Testis (tissue), 2 donors: ENCODE measurements at regions not wholly inside any gene's neighbourhood (a gene's known extent, or its start where the extent isn't known, plus 50 kb on each side); places are given as distances from the start of the nearest gene placed in this dataset.
A peak's percentile ranks its signal among the peaks of the same experiment; 100 is the strongest.

Experiments used
- DNase-seq: peaks from one replicate; pipeline ENCODE4 v3.0.0-alpha.2; 2019
- H3K27ac ChIP-seq, 2 donors: fragments of 200-600 bp; sonication (generic); one replicate each; pipeline ENCODE4 v1.5.1; 2019
- H3K27me3 ChIP-seq: fragments of 200-600 bp; sonication (generic); one replicate; pipeline ENCODE4 v1.5.1; 2019
- H3K36me3 ChIP-seq: fragments of 200-600 bp; sonication (generic); one replicate; pipeline ENCODE4 v1.5.1; 2017; ENCODE audit warnings: low read depth; ENCODE audit errors: missing control alignments
- H3K4me1 ChIP-seq: fragments of 200-600 bp; sonication (generic); one replicate; pipeline ENCODE4 v1.5.1; 2019
- H3K4me3 ChIP-seq, 2 donors: fragments of 200-600 bp; sonication (generic); one replicate each; pipeline ENCODE4 v1.5.1; 2017 to 2019
- H3K9me3 ChIP-seq: fragments of 200-600 bp; sonication (generic); one replicate; pipeline ENCODE4 v1.5.1; 2017
- CTCF ChIP-seq, 3 experiments: fragments of 450-650 bp in 2 of 3; fragments of 200-600 bp in 1 of 3; sonication (generic) in 1 of 3; IDR thresholded peaks; one replicate each; pipeline ENCODE4 v1.5.1; 2016 to 2019; ENCODE audit warnings: antibody characterized with exemption in 3 of 3, mild to moderate bottlenecking in 2 of 3, moderate library complexity in 1 of 3
- POLR2A ChIP-seq: fragments of 450-650 bp; IDR thresholded peaks from one replicate; pipeline ENCODE4 v1.6.1; 2017; ENCODE audit warnings: antibody characterized with exemption, mild to moderate bottlenecking, moderate library complexity
- WGBS, 2 donors: methylation state at CpG; one replicate each; pipeline ENCODE4 v1.1.5; 2018; 5-methylcytosine and 5-hydroxymethylcytosine counted together
- intact Hi-C: fragments of 100-400 bp; cut with DNase I; formaldehyde crosslinking; loops from one replicate; pipeline ENCODE4 v1.15.1; 2023; ENCODE audit warnings: low total_unique reads

DNA sequence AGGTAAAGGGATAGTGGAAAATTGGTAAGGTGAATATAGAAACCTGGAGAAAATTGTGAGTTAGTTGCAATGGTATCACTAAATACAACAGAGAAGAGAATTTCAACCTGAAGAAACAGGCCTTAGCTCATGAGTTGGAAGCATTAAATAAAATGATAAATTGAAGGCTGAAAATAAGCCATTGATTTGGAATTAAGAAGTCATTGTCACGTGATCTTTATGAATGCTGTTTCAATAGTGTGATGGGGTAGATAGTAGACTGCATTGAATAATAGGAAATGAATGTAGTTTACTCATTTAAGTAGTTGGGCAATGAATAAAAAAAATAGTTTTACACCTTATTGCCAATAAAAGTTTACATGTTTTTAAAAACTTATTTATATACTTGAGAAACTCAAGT lies 88.5 kb upstream of the ADGRB3 start:
- WGBS, 2 donors: 88 to 92% methylated on average over 1 of the region's 1 CpG
- Histone ChIP-seq H3K9me3 (no peaks in the 10 kb centered on the region), H3K27ac (no peak overlapping the region), H3K4me3 (no peak overlapping the region), H3K27me3 (no peaks in the 10 kb centered on the region), H3K4me1 (no peaks in the 10 kb centered on the region), H3K36me3 (no peaks in the 10 kb centered on the region)
- TF ChIP-seq CTCF (IDR thresholded peaks at IDR 0.05) (no peak), POLR2A (no peak)
- DNase-seq: no peak
- intact Hi-C loops: no loop called here

DNA sequence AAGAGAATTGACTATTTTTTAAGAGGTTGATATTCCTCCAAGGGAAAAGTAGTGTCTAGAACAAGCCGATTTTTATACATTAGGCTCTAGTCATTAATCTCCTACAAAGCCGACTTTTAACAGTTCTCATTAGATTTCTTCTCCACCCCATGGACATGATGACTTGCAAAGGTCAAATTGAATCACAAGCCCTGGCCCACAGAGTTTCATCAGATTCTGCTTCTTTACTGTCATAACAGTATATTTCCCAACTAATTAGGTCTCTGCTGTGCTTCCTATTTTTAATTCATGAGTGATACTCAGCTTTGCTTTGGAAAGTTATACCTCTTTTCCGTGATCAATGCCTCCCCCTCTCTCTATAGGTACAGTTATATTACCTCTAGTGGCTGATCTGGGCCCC lies 90.6 kb upstream of the ADGRB3 start:
- H3K27me3 ChIP-seq: no peaks in the 10 kb centered on the region
- H3K9me3 ChIP-seq: no peaks in the 10 kb centered on the region
- H3K4me1 ChIP-seq: no peaks in the 10 kb centered on the region
- 58 to 74% methylated on average over 3 of the region's 3 CpGs for WGBS, 2 donors
- H3K36me3 ChIP-seq: no peaks in the 10 kb centered on the region
- no peak for DNase-seq
- no peak overlapping the region for H3K4me3 ChIP-seq
- no peak overlapping the region for H3K27ac ChIP-seq
- intact Hi-C loops: no loop called here
- TF ChIP-seq POLR2A (no peak), CTCF (IDR thresholded peaks at IDR 0.05) (no peak)

- WGBS, 2 donors: 70 to 76% methylated on average over 5 to 21 of the region's 21 CpGs
- Histone ChIP-seq H3K4me3 (peak overlapping the region in 1 of 2 donors; percentile 26), H3K4me1 (no peaks in the 10 kb centered on the region), H3K27ac (no peak overlapping the region), H3K9me3 (no peaks in the 10 kb centered on the region), H3K36me3 (no peaks in the 10 kb centered on the region), H3K27me3 (no peaks in the 10 kb centered on the region)
- TF ChIP-seq POLR2A (no peak), CTCF (IDR thresholded peaks at IDR 0.05) (no peak)
- DNase-seq: no peak
- intact Hi-C loops: no loop called here
These were observed 101.7 kb upstream of the ADGRB3 start for GRCh38 chr6:68533339-68533795.

- no peak for DNase-seq
- H3K4me1 ChIP-seq: no peaks in the 10 kb centered on the region
- H3K4me3 ChIP-seq: no peak overlapping the region
- H3K27me3 ChIP-seq: no peaks in the 10 kb centered on the region
- no peak overlapping the region for H3K27ac ChIP-seq
- TF ChIP-seq POLR2A (no peak), CTCF (IDR thresholded peaks at IDR 0.05) (no peak)
- H3K9me3 ChIP-seq: no peaks in the 10 kb centered on the region
- no peaks in the 10 kb centered on the region for H3K36me3 ChIP-seq
- 81 to 87% methylated on average over 3 to 4 of the region's 4 CpGs for WGBS, 2 donors
- intact Hi-C loops: no loop called here
These were observed 107.4 kb upstream of the ADGRB3 start for GRCh38 chr6:68527691-68528090.

DNA sequence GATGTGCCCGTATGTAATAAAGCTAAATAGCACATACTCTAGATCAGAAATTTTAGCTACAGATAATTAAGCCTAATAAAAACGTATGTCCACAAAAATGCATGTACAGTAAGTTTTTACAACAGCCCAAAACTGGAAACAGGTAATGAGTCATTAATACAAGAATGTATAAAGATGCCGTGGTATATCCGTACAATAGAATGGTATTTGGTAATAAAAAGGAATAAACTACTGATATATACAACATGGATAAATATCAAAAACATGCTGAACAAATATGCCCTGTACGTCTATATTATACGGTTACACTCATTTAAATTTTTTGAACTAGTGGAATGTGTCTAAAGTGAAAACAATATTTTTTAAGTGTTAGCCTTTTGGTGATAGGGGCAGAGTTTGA lies 128.2 kb upstream of the ADGRB3 start:
- no peak for TF ChIP-seq POLR2A
- no peak for TF ChIP-seq CTCF (IDR thresholded peaks at IDR 0.05)
- DNase-seq: no peak
- Histone ChIP-seq H3K9me3 (no peaks in the 10 kb centered on the region), H3K4me3 (no peak overlapping the region), H3K27ac (no peak overlapping the region), H3K4me1 (no peaks in the 10 kb centered on the region), H3K27me3 (no peaks in the 10 kb centered on the region), H3K36me3 (no peaks in the 10 kb centered on the region)
- intact Hi-C loops: no loop called here
- 86 to 92% methylated on average over 6 of the region's 6 CpGs for WGBS, 2 donors
